Esophagus muscularis mucosa (tissue), 4 donors: ENCODE measurements at regions not wholly inside any gene's neighbourhood (a gene's known extent, or its start where the extent isn't known, plus 50 kb on each side); places are given as distances from the start of the nearest gene placed in this dataset.
A peak's percentile ranks its signal among the peaks of the same experiment; 100 is the strongest.
"Not testable (repeated sequence)": the region's sequence is repeated elsewhere in the genome, so short reads cannot be mapped to it uniquely, and the experiment has no call there.

ENCODE experiments used
- DNase-seq: peaks from one replicate; pipeline ENCODE4 v3.0.0-alpha.2; 2017; ENCODE audit errors: extremely low spot score
- H3K27ac ChIP-seq, 4 donors: fragments of 200-600 bp; sonication (generic); replicated peaks in 1 of 4; 1 replicate in 3 of 4; 2 replicates in 1 of 4; pipeline ENCODE4 v1.5.1; 2016 to 2019; ENCODE audit warnings: mild to moderate bottlenecking in 1 of 4
- H3K27me3 ChIP-seq, 4 donors: fragments of 200-600 bp; sonication (generic); one replicate each; pipeline versions ENCODE4 v1.5.1 to v1.6.0; 2016 to 2019
- H3K36me3 ChIP-seq, 4 donors: fragments of 200-600 bp; sonication (generic); one replicate each; pipeline ENCODE4 v1.5.1; 2016 to 2019
- H3K4me1 ChIP-seq, 4 donors: fragments of 200-600 bp; sonication (generic); one replicate each; pipeline ENCODE4 v1.5.1; 2016 to 2019
- H3K4me3 ChIP-seq, 4 donors: fragments of 200-600 bp; sonication (generic); 1 replicate in 2 of 4; 2 replicates in 2 of 4; pipeline ENCODE4 v1.5.1; 2016 to 2019; ENCODE audit warnings: mild to moderate bottlenecking in 4 of 4, moderate library complexity in 1 of 4
- H3K9me3 ChIP-seq, 4 donors: fragments of 200-600 bp; sonication (generic); 1 replicate in 3 of 4; 2 replicates in 1 of 4; pipeline ENCODE4 v1.5.1; 2016 to 2019
- CTCF ChIP-seq, 3 experiments: fragments of 200-600 bp in 2 of 3; fragments of 450-650 bp in 1 of 3; sonication (generic) in 2 of 3; IDR thresholded peaks; one replicate each; pipeline ENCODE4 v1.5.1; 2017 to 2019; ENCODE audit warnings: antibody characterized with exemption in 3 of 3, mild to moderate bottlenecking in 2 of 3, moderate library complexity in 1 of 3
- EP300 ChIP-seq: sonication (generic); formaldehyde crosslinking; IDR thresholded peaks from one replicate; pipeline ENCODE4 v1.6.1; 2017; ENCODE audit warnings: antibody characterized with exemption
- POLR2A ChIP-seq: fragments of 450-650 bp; IDR thresholded peaks from one replicate; pipeline ENCODE4 v1.6.1; 2017; ENCODE audit warnings: antibody characterized with exemption, moderate library complexity, mild to moderate bottlenecking, low read depth
- POLR2AphosphoS5 ChIP-seq, 2 donors: sonication (generic); formaldehyde crosslinking; IDR thresholded peaks; one replicate each; pipeline ENCODE4 v1.6.1; 2017; ENCODE audit warnings: antibody characterized with exemption in 2 of 2
- WGBS: methylation state at CpG from one replicate; pipeline ENCODE4 v1.1.5; 2018; 5-methylcytosine and 5-hydroxymethylcytosine counted together
- intact Hi-C: fragments of 100-400 bp; cut with DNase I; formaldehyde crosslinking; loops from one replicate; pipeline ENCODE4 v1.15.1; 2023

- TF ChIP-seq EP300 (no peak), CTCF (IDR thresholded peaks at IDR 0.05) (no peak), POLR2AphosphoS5 (IDR thresholded peaks at IDR 0.05) (no peak), POLR2A (no peak)
- Histone ChIP-seq H3K27me3 (no peaks in the 10 kb centered on the region), H3K9me3 (no peaks in the 10 kb centered on the region), H3K4me1 (peaks cover 8 to 18% (median 11%) of the 10 kb centered on the region in 4 donors), H3K4me3 (no peak overlapping the region), H3K27ac (no peak overlapping the region), H3K36me3 (no peaks in the 10 kb centered on the region)
- DNase-seq: peak; percentile 45
- 73% methylated on average over 4 of the region's 4 CpGs for WGBS
- intact Hi-C loops: no loop called here
These were observed 58.1 kb upstream of the MSMB start for GRCh38 chr10:46104071-46104585.

DNA sequence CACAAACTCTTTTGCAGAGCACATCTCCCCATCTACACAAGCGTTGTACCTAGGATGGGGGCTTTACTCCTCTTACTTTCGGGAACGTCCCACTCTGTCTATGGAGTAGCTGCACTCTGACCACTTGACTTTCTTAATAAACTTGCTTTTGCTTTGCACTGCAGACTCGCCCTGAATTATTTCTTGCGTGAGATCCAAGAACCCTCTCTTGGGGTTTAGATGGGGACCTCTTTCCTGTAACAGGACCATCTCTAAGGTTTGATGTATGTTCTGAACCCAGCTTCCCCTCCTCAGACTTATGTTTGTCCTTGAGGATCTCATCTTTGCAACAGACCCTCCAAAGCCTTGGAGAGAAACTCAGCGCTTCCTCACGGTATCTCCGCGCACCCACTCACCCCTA, 59.3 kb upstream of the MSMB start:
- intact Hi-C loops, H3K36me3 ChIP-seq, H3K27ac ChIP-seq, H3K4me3 ChIP-seq, H3K27me3 ChIP-seq, H3K9me3 ChIP-seq: not testable (repeated sequence)
- peak; percentile 88 for DNase-seq
- H3K4me1 ChIP-seq: peaks cover 8 to 18% (median 11%) of the 10 kb centered on the region in 4 donors
- WGBS: 57% methylated on average over 9 of the region's 9 CpGs

DNA sequence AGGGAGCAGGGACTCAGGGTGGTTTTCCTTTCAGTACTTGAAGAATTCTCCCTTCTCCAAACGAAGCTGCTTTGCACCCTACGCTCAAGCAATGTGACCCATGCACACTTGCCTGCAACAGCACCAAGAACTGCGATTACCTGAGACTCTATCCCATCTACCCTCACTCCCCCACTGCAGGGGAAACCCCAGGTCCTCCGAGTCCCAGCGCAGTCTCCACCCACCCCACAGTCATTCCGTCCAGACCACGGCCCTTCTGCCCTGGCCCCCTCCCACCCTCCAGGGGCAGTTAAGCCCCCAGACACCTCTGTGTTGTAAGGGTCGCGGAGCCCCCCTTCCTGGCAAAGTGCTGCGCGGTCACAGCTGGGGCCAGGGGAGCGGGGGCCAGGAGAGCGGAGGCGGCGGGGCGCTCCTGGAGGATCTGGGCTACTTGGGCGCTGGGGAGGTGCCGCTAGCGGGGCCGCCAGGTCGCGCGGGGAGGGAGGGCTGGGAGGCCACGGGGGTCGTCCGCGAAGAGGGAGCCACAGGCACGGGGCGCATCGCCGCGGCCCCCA, 59.9 kb upstream of the MSMB start:
- intact Hi-C loops: loop anchor here (2.0 kb wide), 1 partner anchor 177 kb away; no protein-coding TSS in a partner anchor
- H3K4me1 ChIP-seq: peaks cover 8 to 18% (median 11%) of the 10 kb centered on the region in 4 donors
- peak; percentile 55 for DNase-seq
- peak overlapping the region; percentile 57 to 70 (median 60) for H3K4me3 ChIP-seq
- peak overlapping the region in 1 of 4 donors; percentile 35 for H3K27ac ChIP-seq
- H3K36me3 ChIP-seq, H3K27me3 ChIP-seq, H3K9me3 ChIP-seq: not testable (repeated sequence)
- 5% methylated on average over 7 of the region's 32 CpGs for WGBS

DNA sequence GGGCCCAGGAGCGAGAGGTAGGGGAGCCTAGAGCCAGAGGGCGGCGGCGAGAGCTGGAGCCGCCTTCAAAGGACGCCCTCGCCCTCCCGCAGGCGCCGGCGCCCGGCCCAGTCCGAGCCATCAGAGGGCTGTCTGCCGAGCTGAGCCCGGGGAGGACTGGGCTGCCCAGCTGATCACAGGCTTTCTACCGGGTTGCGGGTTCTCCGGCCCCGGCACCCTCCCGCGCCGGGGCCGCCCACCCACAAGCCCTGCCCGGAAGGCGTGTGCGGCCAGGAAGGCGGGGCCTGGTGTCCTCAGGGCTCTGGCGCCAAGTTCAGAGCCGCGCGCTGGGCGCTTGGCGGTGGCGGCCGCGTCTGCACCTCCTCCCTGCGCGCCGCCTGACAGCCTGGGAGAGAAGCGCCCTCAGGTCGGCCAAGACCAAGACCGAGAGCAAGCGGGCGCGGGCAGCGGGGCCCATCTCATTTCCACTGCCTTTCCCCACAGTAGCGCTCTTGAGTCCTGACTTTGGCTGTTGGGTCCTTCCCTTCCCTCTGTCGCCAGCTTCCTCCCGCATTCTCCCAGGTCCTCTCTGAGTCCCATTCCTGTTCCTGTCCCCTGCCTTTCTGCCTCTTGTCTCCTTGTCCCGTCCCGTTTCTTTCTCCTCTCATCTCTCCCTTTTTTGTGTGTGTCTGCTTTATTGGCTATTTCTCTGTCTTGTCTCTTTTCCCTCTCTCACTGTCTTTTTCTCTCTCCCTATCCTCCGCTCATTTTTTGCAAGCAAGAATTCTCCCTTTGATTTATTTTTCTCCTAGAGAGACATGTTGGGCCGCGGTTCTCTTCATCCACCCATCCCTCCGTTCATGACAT, 60.6 kb upstream of the MSMB start:
- H3K27ac ChIP-seq: peak overlapping the region in 2 of 4 donors; percentile 30 to 35
- no peaks in the 10 kb centered on the region for H3K27me3 ChIP-seq
- H3K9me3 ChIP-seq: no peaks in the 10 kb centered on the region
- intact Hi-C loops: loop anchor here (2.0 kb wide), 1 partner anchor 176 kb away; no protein-coding TSS in a partner anchor
- no peak for TF ChIP-seq POLR2A
- peak in 2 of 3 experiments; percentile 8 to 19 for TF ChIP-seq CTCF (IDR thresholded peaks at IDR 0.05)
- peak in 1 of 2 donors; percentile 11 for TF ChIP-seq POLR2AphosphoS5 (IDR thresholded peaks at IDR 0.05)
- no peak for TF ChIP-seq EP300
- peak overlapping the region; percentile 57 to 70 (median 60) for H3K4me3 ChIP-seq
- 2% methylated on average over 49 of the region's 55 CpGs for WGBS
- peaks cover 8 to 18% (median 11%) of the 10 kb centered on the region in 4 donors for H3K4me1 ChIP-seq
- DNase-seq: peak; percentile 91
- H3K36me3 ChIP-seq: no peaks in the 10 kb centered on the region

DNA sequence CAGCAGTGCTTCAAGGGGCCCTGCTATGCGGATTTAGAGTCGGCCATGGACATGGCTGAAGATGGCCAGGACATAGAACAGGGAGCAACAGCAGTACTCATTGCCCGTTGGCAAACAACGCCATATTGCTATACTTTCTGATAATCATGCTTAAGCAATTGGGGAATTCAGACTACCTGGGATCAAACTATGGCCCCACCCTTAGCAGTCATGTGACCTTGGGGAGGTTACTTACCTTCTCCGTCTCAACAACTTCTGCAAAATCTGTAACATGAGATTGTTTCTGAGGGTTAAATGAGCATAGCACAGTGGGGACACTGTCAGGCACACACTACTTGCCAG, 62.1 kb upstream of the MSMB start:
- H3K27ac ChIP-seq, H3K9me3 ChIP-seq, H3K36me3 ChIP-seq, H3K27me3 ChIP-seq, H3K4me3 ChIP-seq, DNase-seq, intact Hi-C loops: not testable (repeated sequence)
- H3K4me1 ChIP-seq: peaks cover 8 to 18% (median 11%) of the 10 kb centered on the region in 4 donors
- WGBS: 97% methylated on average over 4 of the region's 5 CpGs

DNA sequence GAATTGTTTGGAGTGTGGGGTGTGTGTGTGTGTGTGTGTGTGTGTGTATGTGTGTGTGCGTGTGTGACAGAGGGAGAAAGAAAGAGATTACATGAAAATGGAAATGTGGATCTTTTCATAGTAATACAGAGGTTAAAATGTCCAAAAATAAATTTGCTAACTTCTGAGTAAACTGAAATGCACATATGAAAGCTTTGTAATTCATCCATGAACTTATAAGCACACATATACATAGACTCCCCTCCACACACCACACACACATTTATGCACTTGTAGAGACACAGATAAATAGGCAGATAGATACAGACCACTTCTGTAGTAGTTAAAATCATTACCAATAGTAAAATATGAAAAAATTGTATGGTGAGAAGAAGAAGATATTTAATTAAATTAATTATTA, 108.2 kb upstream of the MSMB start:
- no CpG with 5 or more reads among the region's 1 CpG for WGBS
- intact Hi-C loops: not testable (repeated sequence)

DNA sequence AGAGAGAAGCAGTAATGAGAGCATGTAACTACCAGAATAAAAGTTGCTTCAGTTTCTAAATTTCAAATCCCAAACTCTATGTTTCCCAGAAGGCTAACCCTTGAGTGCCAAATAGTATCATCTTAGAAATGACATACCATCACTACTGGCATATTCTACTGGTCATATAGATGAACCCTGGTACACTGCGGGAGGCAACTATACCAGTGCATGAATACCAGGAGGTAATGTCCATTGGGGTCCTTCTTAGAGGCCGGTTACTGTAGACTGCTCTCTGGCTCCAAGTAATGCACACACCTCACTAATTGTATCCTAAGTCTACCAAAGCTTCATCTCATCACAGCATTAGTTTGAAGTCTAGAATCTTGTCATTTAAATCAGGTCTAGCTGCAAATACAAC, 108.6 kb upstream of the MSMB start:
- 100% methylated on average over 2 of the region's 2 CpGs for WGBS
- not testable (repeated sequence) for H3K27me3 ChIP-seq

More for the DNA sequence above, 108.2 kb upstream of the MSMB start:
- H3K4me1 ChIP-seq, DNase-seq, H3K27ac ChIP-seq, H3K27me3 ChIP-seq, H3K9me3 ChIP-seq, H3K4me3 ChIP-seq, H3K36me3 ChIP-seq: not testable (repeated sequence)

GRCh38 chr10:46156866-46157265, 110.8 kb upstream of the MSMB start:
- H3K36me3 ChIP-seq, H3K9me3 ChIP-seq, DNase-seq, intact Hi-C loops, H3K4me3 ChIP-seq, H3K27ac ChIP-seq, H3K27me3 ChIP-seq, H3K4me1 ChIP-seq: not testable (repeated sequence)

More for the DNA sequence above, 108.6 kb upstream of the MSMB start:
- DNase-seq, H3K27ac ChIP-seq, H3K9me3 ChIP-seq, H3K36me3 ChIP-seq, H3K4me3 ChIP-seq, H3K4me1 ChIP-seq, intact Hi-C loops: not testable (repeated sequence)
